LNCAP (cell line): ENCODE measurements at regions not wholly inside any gene's neighbourhood (a gene's known extent, or its start where the extent isn't known, plus 50 kb on each side); places are given as distances from the start of the nearest gene placed in this dataset.

Experiments used
- TF ChIP-seq, protein P1 (sequence below): fragments of 450-650 bp; IDR thresholded peaks from 2 replicates; pipeline ENCODE4 v1.5.1; 2017; ENCODE audit warnings: mild to moderate bottlenecking

- TF ChIP-seq, protein P1, sequence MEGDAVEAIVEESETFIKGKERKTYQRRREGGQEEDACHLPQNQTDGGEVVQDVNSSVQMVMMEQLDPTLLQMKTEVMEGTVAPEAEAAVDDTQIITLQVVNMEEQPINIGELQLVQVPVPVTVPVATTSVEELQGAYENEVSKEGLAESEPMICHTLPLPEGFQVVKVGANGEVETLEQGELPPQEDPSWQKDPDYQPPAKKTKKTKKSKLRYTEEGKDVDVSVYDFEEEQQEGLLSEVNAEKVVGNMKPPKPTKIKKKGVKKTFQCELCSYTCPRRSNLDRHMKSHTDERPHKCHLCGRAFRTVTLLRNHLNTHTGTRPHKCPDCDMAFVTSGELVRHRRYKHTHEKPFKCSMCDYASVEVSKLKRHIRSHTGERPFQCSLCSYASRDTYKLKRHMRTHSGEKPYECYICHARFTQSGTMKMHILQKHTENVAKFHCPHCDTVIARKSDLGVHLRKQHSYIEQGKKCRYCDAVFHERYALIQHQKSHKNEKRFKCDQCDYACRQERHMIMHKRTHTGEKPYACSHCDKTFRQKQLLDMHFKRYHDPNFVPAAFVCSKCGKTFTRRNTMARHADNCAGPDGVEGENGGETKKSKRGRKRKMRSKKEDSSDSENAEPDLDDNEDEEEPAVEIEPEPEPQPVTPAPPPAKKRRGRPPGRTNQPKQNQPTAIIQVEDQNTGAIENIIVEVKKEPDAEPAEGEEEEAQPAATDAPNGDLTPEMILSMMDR, result no peak
These were observed 51.6 kb upstream of the UBL3 start for GRCh38 chr13:29901710-29902631.
